IMR-90 (cell line): ENCODE measurements at regions not wholly inside any gene's neighbourhood (a gene's known extent, or its start where the extent isn't known, plus 50 kb on each side); places are given as distances from the start of the nearest gene placed in this dataset.

Experiments used
- ATAC-seq: fragments of 200-7000 bp; cut with Tn5 transposase; 2 replicates; pipeline ENCODE4 v1.9.1; 2020; ENCODE audit warnings: low read depth, mild to moderate bottlenecking, moderate library complexity
- BruUV-seq: library from RNA; stranded (reverse); fragments of 400-500 nt; replicated peaks from 2 replicates; lab custom pipeline; 2021; lab: Mats Ljungman, UMichigan
- CTCF ChIA-PET: fragments of 300-600 bp; formaldehyde crosslinking; extraction: SDS; loops from one replicate; lab custom pipeline; 2021; ENCODE audit warnings: antibody characterized with exemption; lab: Yijun Ruan, JAX
- POLR2A ChIA-PET: fragments of 300-600 bp; sonication (Branson Sonifier 250); formaldehyde crosslinking; loops from one replicate; lab custom pipeline; 2022; ENCODE audit warnings: antibody characterized with exemption; ENCODE audit not compliant: unreplicated experiment; lab: Charles Lee
- DNase-seq: peaks from one replicate; pipeline ENCODE4 v3.0.0; 2013
- H2AFZ ChIP-seq: replicated peaks from 2 replicates; pipeline ENCODE3; 2013; ENCODE audit warnings: low read length, mild to moderate bottlenecking; ENCODE audit not compliant: poor library complexity
- H2AK5ac ChIP-seq: 2 replicates; pipeline ENCODE4 v1.6.1; 2013; ENCODE audit warnings: low read depth, low read length, inconsistent platforms
- H2AK9ac ChIP-seq: replicated peaks from 2 replicates; pipeline ENCODE3; 2013; ENCODE audit warnings: mild to moderate bottlenecking, low read depth, low read length, moderate library complexity; ENCODE audit not compliant: poor library complexity
- H2BK120ac ChIP-seq: 2 replicates; pipeline ENCODE4 v1.6.1; 2013; ENCODE audit warnings: low read depth, low read length, inconsistent platforms
- H2BK15ac ChIP-seq: 3 replicates; pipeline ENCODE4 v1.6.1; 2013; ENCODE audit warnings: low read depth, low read length, inconsistent platforms
- H2BK20ac ChIP-seq: 2 replicates; pipeline ENCODE4 v1.6.1; 2013; ENCODE audit warnings: low read depth, mild to moderate bottlenecking, inconsistent platforms, low read length, moderate library complexity
- H2BK5ac ChIP-seq: 2 replicates; pipeline ENCODE4 v1.6.1; 2013; ENCODE audit warnings: mild to moderate bottlenecking, low read depth, low read length, inconsistent platforms; ENCODE audit not compliant: poor library complexity, severe bottlenecking
- H3K14ac ChIP-seq: replicated peaks from 2 replicates; pipeline ENCODE4 v1.6.1; 2013; ENCODE audit warnings: low read depth, low read length, inconsistent platforms
- H3K18ac ChIP-seq: 2 replicates; pipeline ENCODE4 v1.6.1; 2013; ENCODE audit warnings: low read depth, low read length, control low read depth
- H3K23ac ChIP-seq: 2 replicates; pipeline ENCODE4 v1.6.1; 2013; ENCODE audit warnings: low read depth, low read length, inconsistent platforms
- H3K27ac ChIP-seq: 2 replicates; pipeline ENCODE4 v1.5.1; 2013; ENCODE audit warnings: mild to moderate bottlenecking, control low read depth, low read length; ENCODE audit not compliant: insufficient read depth
- H3K27me3 ChIP-seq: 2 replicates; pipeline ENCODE4 v1.6.1; 2013; ENCODE audit warnings: low read length; ENCODE audit not compliant: control insufficient read depth, insufficient read depth
- H3K36me3 ChIP-seq: 2 replicates; pipeline ENCODE4 v1.6.1; 2013; ENCODE audit warnings: low read length, mixed read lengths; ENCODE audit not compliant: control insufficient read depth, insufficient read depth
- H3K4ac ChIP-seq: 2 replicates; pipeline ENCODE4 v1.6.1; 2013; ENCODE audit warnings: low read depth, low read length, inconsistent platforms
- H3K4me1 ChIP-seq: 2 replicates; pipeline ENCODE4 v1.6.1; 2013; ENCODE audit warnings: low read length, mixed read lengths; ENCODE audit not compliant: control insufficient read depth, insufficient read depth
- H3K4me2 ChIP-seq: 2 replicates; pipeline ENCODE4 v1.6.1; 2013; ENCODE audit warnings: low read depth, mild to moderate bottlenecking, control low read depth, low read length, moderate library complexity
- H3K4me3 ChIP-seq: 2 replicates; pipeline ENCODE4 v1.5.1; 2013; ENCODE audit warnings: low read depth, mild to moderate bottlenecking, control low read depth, low read length, moderate library complexity; ENCODE audit not compliant: insufficient read depth
- H3K56ac ChIP-seq: 2 replicates; pipeline ENCODE4 v1.6.1; 2013; ENCODE audit warnings: low read length, inconsistent platforms; ENCODE audit not compliant: insufficient read depth; ENCODE audit errors: extremely low read depth
- H3K79me1 ChIP-seq, 2 experiments: 2 replicates each; pipeline ENCODE4 v1.6.1; 2013; ENCODE audit warnings: low read length in 2 of 2, inconsistent platforms in 1 of 2, low read depth in 1 of 2
- H3K9ac ChIP-seq: 2 replicates; pipeline ENCODE4 v1.6.1; 2013; ENCODE audit warnings: low read depth, low read length, control low read depth
- H3K9me1 ChIP-seq: 2 replicates; pipeline ENCODE4 v1.6.1; 2013; ENCODE audit warnings: low read length, inconsistent platforms; ENCODE audit not compliant: insufficient read depth
- H3K9me3 ChIP-seq: 2 replicates; pipeline ENCODE4 v1.6.1; 2013; ENCODE audit warnings: low read length; ENCODE audit not compliant: control insufficient read depth, insufficient read depth
- H4K20me1 ChIP-seq: 2 replicates; pipeline ENCODE4 v1.6.1; 2013; ENCODE audit warnings: low read length, inconsistent platforms; ENCODE audit not compliant: insufficient read depth
- H4K5ac ChIP-seq: 2 replicates; pipeline ENCODE4 v1.6.1; 2013; ENCODE audit warnings: mild to moderate bottlenecking, low read depth, low read length, control low read depth
- H4K8ac ChIP-seq, 2 experiments: 2 replicates each; pipeline ENCODE4 v1.6.1; 2013; ENCODE audit warnings: low read depth in 2 of 2, low read length in 2 of 2, control low read depth in 1 of 2, inconsistent platforms in 1 of 2
- H4K91ac ChIP-seq: 2 replicates; pipeline ENCODE4 v1.6.1; 2013; ENCODE audit warnings: low read depth, low read length, inconsistent platforms; ENCODE audit not compliant: insufficient read depth
- BHLHE40 ChIP-seq: fragments of 150-350 bp; IDR thresholded peaks from 2 replicates; pipeline ENCODE4 v1.6.1; 2016; ENCODE audit warnings: mild to moderate bottlenecking, low read depth, low read length
- CEBPB ChIP-seq: IDR thresholded peaks from 2 replicates; pipeline ENCODE4 v1.6.1; 2012; ENCODE audit warnings: low read depth, low read length, improper control_type of control experiment
- CHD1 ChIP-seq: IDR thresholded peaks from 2 replicates; pipeline ENCODE4 v1.6.1; 2012; ENCODE audit warnings: low read depth, low read length, improper control_type of control experiment
- FOS ChIP-seq: fragments of 150-350 bp; IDR thresholded peaks from 2 replicates; pipeline ENCODE4 v1.6.1; 2016; ENCODE audit warnings: low read depth, low read length
- MAFK ChIP-seq: IDR thresholded peaks from 2 replicates; pipeline ENCODE4 v1.6.1; 2012; ENCODE audit warnings: low read depth, low read length, improper control_type of control experiment
- MAZ ChIP-seq: IDR thresholded peaks from 2 replicates; pipeline ENCODE4 v1.6.1; 2012; ENCODE audit warnings: low read depth, mild to moderate bottlenecking, low read length, improper control_type of control experiment, moderate library complexity, borderline replicate concordance
- MXI1 ChIP-seq: IDR thresholded peaks from 2 replicates; pipeline ENCODE4 v1.6.1; 2012; ENCODE audit warnings: low read depth, mild to moderate bottlenecking, low read length, moderate library complexity, borderline replicate concordance
- NFE2L2 ChIP-seq: fragments of 150-350 bp; IDR thresholded peaks from 2 replicates; pipeline ENCODE4 v1.6.1; 2016; ENCODE audit warnings: low read depth, mild to moderate bottlenecking, low read length
- POLR2A ChIP-seq: IDR thresholded peaks from 2 replicates; pipeline ENCODE4 v1.6.1; 2012; ENCODE audit warnings: mild to moderate bottlenecking, low read depth, low read length
- RAD21 ChIP-seq: IDR thresholded peaks from 2 replicates; pipeline ENCODE4 v1.6.1; 2012; ENCODE audit warnings: low read length, improper control_type of control experiment
- RCOR1 ChIP-seq: IDR thresholded peaks from 2 replicates; pipeline ENCODE4 v1.6.1; 2012; ENCODE audit warnings: mild to moderate bottlenecking, low read length, improper control_type of control experiment; ENCODE audit not compliant: insufficient replicate concordance
- RFX5 ChIP-seq: IDR thresholded peaks from 2 replicates; pipeline ENCODE4 v1.8.0; 2012; ENCODE audit warnings: low read depth, mild to moderate bottlenecking, low read length, moderate library complexity
- SMC3 ChIP-seq: fragments of 150-350 bp; IDR thresholded peaks from 2 replicates; pipeline ENCODE4 v1.6.1; 2016; ENCODE audit warnings: low read depth, mild to moderate bottlenecking, antibody characterized with exemption, low read length, moderate library complexity
- WGBS, 2 experiments: methylation state at CpG; one replicate each; pipeline versions ENCODE4 v1.1.5 to v1.1.7; 2013; ENCODE audit warnings: missing lambda C conversion rate in 2 of 2; ENCODE audit not compliant: insufficient read length in 1 of 2; ENCODE audit errors: extremely low coverage in 2 of 2; 5-methylcytosine and 5-hydroxymethylcytosine counted together
- dilution Hi-C: fragments of 300-500 bp; cut with HindIII; formaldehyde crosslinking; loops from one replicate; pipeline ENCODE4 v1.14.3; 2018; ENCODE audit warnings: low sequenced_read_pairs; ENCODE audit not compliant: unreplicated experiment
- in situ Hi-C: fragments of 300-500 bp; cut with MboI; formaldehyde crosslinking; loops from 3 replicates; pipeline ENCODE4 v1.14.3; 2019; ENCODE audit warnings: low sequenced_read_pairs, inconsistent platforms, mixed read lengths
- intact Hi-C: fragments of 100-400 bp; cut with micrococcal nuclease; formaldehyde crosslinking; loops from 2 replicates; pipeline ENCODE4 v1.10.0; 2022
- TF ChIP-seq, protein P1 (sequence below): fragments of 150-350 bp; IDR thresholded peaks from 2 replicates; pipeline ENCODE4 v1.6.1; 2016; ENCODE audit warnings: low read depth, mild to moderate bottlenecking, low read length, moderate library complexity, borderline replicate concordance
- TF ChIP-seq, protein P2 (sequence below): fragments of 150-350 bp; IDR thresholded peaks from 2 replicates; pipeline ENCODE4 v1.6.1; 2017; ENCODE audit warnings: mild to moderate bottlenecking, antibody characterized with exemption, low read length, low read depth
- TF ChIP-seq, protein P3 (sequence below): conservative IDR thresholded peaks from 2 replicates; pipeline ENCODE4 v1.5.1; 2012; ENCODE audit warnings: mild to moderate bottlenecking, low read depth, low read length, improper control_type of control experiment

DNA sequence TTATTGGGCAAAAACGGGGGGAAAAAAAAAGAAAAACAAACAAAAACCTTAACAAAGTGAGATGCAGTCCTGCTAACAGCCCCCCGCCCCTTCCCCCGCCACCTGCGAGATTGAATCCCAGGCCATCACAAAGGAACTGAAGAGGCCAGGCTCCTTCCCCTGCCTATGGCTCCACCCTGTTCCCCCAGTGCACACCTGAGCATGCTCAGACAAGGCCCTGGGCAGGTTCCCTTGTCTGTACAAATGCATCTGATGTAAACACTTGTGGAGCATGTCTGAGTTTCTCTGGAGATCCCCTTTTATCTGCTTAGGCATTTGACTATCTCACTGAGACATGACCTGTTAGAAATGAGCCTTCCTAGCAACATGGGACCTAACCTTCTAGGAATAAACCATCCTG, 983.7 kb upstream of the PABPC4L start:
- no peak overlapping the region for H3K4me2 ChIP-seq
- DNase-seq (no peak), ATAC-seq (no peak)
- H3K36me3 ChIP-seq, result no peaks in the 10 kb centered on the region
- TF ChIP-seq, protein P1, sequence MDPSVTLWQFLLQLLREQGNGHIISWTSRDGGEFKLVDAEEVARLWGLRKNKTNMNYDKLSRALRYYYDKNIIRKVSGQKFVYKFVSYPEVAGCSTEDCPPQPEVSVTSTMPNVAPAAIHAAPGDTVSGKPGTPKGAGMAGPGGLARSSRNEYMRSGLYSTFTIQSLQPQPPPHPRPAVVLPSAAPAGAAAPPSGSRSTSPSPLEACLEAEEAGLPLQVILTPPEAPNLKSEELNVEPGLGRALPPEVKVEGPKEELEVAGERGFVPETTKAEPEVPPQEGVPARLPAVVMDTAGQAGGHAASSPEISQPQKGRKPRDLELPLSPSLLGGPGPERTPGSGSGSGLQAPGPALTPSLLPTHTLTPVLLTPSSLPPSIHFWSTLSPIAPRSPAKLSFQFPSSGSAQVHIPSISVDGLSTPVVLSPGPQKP, result no peak
- TF ChIP-seq MAFK (no peak), CHD1 (no peak), RAD21 (no peak), NFE2L2 (no peak), CEBPB (no peak), RCOR1 (no peak), FOS (no peak), MAZ (no peak), POLR2A (no peak), MXI1 (no peak), BHLHE40 (no peak), SMC3 (no peak), RFX5 (no peak)
- TF ChIP-seq, protein P2, sequence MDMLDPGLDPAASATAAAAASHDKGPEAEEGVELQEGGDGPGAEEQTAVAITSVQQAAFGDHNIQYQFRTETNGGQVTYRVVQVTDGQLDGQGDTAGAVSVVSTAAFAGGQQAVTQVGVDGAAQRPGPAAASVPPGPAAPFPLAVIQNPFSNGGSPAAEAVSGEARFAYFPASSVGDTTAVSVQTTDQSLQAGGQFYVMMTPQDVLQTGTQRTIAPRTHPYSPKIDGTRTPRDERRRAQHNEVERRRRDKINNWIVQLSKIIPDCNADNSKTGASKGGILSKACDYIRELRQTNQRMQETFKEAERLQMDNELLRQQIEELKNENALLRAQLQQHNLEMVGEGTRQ, result no peak
- TF ChIP-seq, protein P3, sequence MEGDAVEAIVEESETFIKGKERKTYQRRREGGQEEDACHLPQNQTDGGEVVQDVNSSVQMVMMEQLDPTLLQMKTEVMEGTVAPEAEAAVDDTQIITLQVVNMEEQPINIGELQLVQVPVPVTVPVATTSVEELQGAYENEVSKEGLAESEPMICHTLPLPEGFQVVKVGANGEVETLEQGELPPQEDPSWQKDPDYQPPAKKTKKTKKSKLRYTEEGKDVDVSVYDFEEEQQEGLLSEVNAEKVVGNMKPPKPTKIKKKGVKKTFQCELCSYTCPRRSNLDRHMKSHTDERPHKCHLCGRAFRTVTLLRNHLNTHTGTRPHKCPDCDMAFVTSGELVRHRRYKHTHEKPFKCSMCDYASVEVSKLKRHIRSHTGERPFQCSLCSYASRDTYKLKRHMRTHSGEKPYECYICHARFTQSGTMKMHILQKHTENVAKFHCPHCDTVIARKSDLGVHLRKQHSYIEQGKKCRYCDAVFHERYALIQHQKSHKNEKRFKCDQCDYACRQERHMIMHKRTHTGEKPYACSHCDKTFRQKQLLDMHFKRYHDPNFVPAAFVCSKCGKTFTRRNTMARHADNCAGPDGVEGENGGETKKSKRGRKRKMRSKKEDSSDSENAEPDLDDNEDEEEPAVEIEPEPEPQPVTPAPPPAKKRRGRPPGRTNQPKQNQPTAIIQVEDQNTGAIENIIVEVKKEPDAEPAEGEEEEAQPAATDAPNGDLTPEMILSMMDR, result no peak
- intact Hi-C loops (no loop called here), dilution Hi-C loops (no loop called here), in situ Hi-C loops (no loop called here)
- no peaks in the 10 kb centered on the region for H3K9me3 ChIP-seq
- H2BK20ac ChIP-seq, result no peak overlapping the region
- CTCF ChIA-PET, result no interaction called here
- no peak overlapping the region for H2BK15ac ChIP-seq
- H3K9me1 ChIP-seq, result no peaks in the 10 kb centered on the region
- H2AFZ ChIP-seq, result no peak overlapping the region
- no peak overlapping the region for H3K9ac ChIP-seq
- H2BK5ac ChIP-seq, result no peak overlapping the region
- H3K23ac ChIP-seq, result no peak overlapping the region
- POLR2A ChIA-PET, result no interaction called here
- no peak overlapping the region for H3K14ac ChIP-seq
- no peaks in the 10 kb centered on the region for H3K79me1 ChIP-seq
- H3K4me1 ChIP-seq, result no peaks in the 10 kb centered on the region
- no peak overlapping the region for H3K18ac ChIP-seq
- no peak overlapping the region for H2BK120ac ChIP-seq
- no peak overlapping the region for H2AK5ac ChIP-seq
- WGBS, 2 experiments, result no CpG with 5 or more reads among the region's 4 CpGs
- no peak overlapping the region for H3K56ac ChIP-seq
- no peak overlapping the region for H3K4me3 ChIP-seq
- no peak overlapping the region for H4K8ac ChIP-seq
- no peak overlapping the region for H2AK9ac ChIP-seq
- H4K20me1 ChIP-seq, result no peaks in the 10 kb centered on the region
- H3K27ac ChIP-seq, result no peak overlapping the region
- BruUV-seq, result no TSS peak
- no peak overlapping the region for H3K4ac ChIP-seq
- no peaks in the 10 kb centered on the region for H3K27me3 ChIP-seq
- H4K5ac ChIP-seq, result no peak overlapping the region
- H4K91ac ChIP-seq, result no peak overlapping the region
